HG02938 (cell line): ENCODE measurements at regions not wholly inside any gene's neighbourhood (a gene's known extent, or its start where the extent isn't known, plus 50 kb on each side); places are given as distances from the start of the nearest gene placed in this dataset.
A peak's percentile ranks its signal among the peaks of the same experiment; 100 is the strongest.

ENCODE experiments used
- ATAC-seq: cut with Tn5 transposase; IDR thresholded peaks from one replicate; pipeline ENCODE4 v1.9.1; 2021; ENCODE audit warnings: mild to moderate bottlenecking, moderate library complexity; ENCODE audit not compliant: unreplicated experiment

- ATAC-seq, result no peak
Measured at GRCh38 chr20:7463290-7463689, 477.0 kb downstream of the HAO1 start.

GRCh38 chr20:7470912-7471311 lies 469.3 kb downstream of the HAO1 start:
- no peak for ATAC-seq

DNA sequence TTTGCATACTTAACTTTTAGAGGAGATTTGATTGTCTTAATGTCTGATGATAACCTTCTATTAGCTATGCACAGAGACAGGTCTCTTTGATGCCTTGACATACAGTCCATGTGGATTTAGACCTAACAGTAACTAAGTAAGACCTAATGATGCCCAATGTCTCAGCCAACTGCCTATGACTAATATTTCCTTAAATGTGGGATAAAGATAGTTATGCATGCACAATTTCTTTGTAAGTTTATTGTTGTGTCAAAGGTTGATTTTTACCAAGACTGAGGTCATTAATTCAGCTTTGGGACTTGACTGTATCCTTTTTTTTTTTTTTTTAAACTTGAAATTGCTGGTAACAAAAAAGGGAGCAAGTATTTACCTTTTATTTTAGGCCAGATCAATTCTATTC lies 450.0 kb downstream of the HAO1 start:
- no peak for ATAC-seq

DNA sequence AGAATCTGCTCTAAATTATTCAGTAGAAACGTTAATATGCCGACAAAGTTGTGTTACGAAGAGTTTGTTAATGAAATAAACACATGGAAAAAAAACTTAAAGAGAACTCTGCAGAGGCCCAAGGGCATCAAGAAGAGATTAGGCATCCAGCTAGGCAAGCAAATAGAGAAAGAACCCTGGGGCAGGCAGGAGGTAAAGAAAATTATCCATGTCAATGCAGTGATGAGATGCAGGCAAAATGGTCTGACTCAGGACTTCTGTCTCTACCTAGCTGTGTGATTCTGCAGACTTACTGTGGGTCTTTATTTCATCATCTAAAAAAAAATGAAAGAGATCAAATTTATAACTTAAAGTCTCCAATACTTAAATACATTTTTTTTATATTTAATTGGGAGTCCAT lies 448.0 kb downstream of the HAO1 start:
- no peak for ATAC-seq

GRCh38 chr20:7493311-7493710 lies 446.9 kb downstream of the HAO1 start:
- ATAC-seq, result no peak

- no peak for ATAC-seq
Measured at GRCh38 chr20:7496394-7496991, 443.8 kb downstream of the HAO1 start.

DNA sequence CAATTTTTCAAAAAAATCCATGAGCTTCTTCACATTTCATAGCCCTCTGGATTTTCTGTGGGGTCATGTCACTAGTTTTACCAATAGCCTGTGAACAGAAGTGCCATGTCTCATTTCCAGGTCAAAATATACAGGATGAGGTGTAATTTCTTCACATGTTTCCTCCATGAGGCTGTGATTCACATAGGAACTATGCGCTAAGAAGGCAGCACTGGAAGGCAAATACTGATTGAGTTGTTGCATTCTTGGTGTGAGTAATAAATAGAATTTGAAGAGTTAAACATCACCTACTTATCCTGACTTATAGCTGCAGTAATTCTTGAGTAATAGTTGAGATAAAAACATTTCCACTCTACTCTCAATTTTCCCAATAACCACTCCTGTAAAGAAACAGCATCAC lies 442.3 kb downstream of the HAO1 start:
- no peak for ATAC-seq

DNA sequence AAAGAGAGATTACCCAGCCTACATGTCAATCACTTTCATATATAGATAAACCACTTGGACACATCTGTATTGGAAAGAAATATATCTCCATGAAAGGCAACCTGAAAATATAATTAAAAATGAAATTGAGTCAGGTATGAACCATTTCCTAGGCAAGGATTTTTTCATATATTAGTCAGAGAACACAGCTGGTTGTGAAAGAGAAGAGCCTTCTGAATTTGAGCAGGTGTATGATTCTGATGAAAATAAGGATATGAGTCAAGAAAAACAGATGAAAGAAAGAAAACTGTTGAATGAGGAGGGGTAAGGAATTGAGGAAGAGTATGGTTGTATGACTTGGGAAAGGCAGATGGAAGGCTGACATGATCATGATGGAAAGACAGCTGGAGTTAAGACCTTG lies 441.1 kb downstream of the HAO1 start:
- ATAC-seq, result no peak

GRCh38 chr20:7500231-7500663 lies 440.0 kb downstream of the HAO1 start:
- ATAC-seq, result no peak

GRCh38 chr20:7503501-7503900 lies 436.8 kb downstream of the HAO1 start:
- no peak for ATAC-seq

GRCh38 chr20:7505152-7505834 lies 435.0 kb downstream of the HAO1 start:
- ATAC-seq, result peak; percentile 64

DNA sequence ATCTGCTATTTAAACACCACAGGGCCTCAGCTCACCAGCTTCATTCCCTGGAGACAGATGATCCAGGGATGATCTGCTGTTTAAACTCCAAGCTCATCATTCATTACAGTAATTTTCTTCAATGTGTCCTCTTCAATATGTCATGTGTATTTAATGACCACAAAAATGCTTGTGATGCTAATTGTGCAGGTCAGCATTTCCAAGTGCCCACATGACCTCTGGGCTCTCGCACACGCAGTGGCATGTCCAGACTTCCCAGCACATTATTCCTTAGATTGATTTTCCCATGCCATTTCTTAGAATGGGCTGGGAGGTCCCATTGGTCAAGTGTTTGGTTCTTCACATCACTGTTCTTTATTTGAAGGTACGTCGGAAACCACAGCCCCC lies 434.4 kb downstream of the HAO1 start:
- no peak for ATAC-seq

- no peak for ATAC-seq
Measured at GRCh38 chr20:7516621-7517111, 423.6 kb downstream of the HAO1 start.

DNA sequence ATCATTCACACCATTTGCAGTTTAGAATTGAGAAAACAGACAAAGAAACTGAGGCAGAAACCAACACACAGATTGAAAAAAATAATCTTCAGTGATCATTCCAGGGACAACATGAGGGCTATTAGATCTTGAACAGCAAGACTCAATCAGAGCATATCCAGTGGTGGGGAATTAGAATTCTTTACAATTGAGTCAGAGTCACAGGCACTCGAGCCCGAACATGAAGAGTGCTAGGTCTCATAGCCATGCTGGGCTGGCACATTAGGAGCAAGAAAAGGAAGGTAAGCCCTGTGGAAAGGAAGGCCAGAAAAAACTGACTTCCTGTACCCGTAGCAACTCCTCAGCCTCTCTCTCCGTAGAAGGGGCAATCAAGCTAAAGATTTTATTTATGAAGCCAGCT lies 419.9 kb downstream of the HAO1 start:
- ATAC-seq, result no peak

- no peak for ATAC-seq
Measured at GRCh38 chr20:7523288-7523687, 417.0 kb downstream of the HAO1 start.

GRCh38 chr20:7540018-7540417 lies 400.2 kb downstream of the HAO1 start:
- ATAC-seq, result no peak

DNA sequence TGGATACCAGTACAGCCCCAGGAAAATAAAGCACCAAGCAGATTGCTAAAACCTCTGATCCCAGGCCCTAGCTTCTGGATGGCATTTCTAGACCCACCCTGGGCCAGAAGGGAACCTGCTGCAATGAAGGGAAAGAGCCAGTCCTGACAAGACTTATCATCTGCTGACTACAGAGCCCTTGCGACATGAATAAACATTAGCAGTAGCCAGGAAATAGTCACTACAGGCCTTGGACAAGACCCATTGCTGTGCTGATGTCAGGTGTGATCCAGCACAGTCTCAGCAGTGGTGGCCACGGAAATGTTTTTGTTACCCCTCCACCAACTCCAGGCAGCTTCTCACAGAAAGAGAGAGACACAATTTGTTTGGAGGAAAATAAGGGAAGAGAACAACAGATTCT lies 399.3 kb downstream of the HAO1 start:
- ATAC-seq, result no peak

DNA sequence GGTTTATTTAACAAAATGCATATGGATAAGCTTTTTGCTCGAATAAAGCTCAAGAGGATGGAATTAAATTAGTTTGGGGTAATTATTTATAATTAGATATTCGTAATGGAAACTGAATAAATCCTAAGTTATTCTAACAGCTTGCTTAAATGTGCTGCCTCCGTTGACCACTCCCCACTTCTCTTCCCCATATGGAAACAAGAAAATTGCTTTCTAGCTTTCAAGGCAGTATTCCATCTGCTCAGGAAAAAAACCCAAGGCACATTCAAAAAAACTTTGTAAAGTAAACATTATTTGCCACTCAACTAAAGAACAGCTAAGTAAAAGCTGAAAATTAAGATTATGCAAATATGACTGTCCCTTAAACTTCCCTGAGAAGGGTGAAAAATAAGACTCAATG lies 369.2 kb downstream of the HAO1 start:
- ATAC-seq, result no peak

DNA sequence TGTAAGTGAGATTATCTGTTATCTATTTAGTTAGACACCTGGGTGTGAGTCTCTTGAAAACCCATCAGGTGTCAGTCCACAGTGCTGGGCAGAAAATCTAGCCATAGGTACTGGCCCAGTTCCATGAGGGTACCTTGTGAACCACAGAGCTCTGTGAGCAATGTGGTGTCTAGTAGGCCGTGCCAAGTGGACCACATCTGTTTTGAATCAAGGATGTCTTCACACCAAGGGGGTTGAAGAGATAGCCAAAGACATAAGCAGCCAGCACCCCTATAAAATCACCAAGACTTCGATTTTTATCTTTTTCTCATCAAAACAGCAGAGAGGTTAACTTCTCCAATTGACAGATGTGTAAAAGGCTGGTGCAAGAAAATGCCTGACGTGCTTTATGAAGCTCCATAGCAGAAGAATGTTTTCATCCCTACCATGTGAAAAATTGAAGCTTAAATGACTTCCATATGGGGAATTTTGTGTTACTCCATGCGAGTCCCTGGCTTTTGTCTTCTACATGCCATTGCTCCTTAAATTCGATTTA lies 368.7 kb downstream of the HAO1 start:
- no peak for ATAC-seq

- no peak for ATAC-seq
Measured at GRCh38 chr20:7579888-7580287, 360.4 kb downstream of the HAO1 start.

DNA sequence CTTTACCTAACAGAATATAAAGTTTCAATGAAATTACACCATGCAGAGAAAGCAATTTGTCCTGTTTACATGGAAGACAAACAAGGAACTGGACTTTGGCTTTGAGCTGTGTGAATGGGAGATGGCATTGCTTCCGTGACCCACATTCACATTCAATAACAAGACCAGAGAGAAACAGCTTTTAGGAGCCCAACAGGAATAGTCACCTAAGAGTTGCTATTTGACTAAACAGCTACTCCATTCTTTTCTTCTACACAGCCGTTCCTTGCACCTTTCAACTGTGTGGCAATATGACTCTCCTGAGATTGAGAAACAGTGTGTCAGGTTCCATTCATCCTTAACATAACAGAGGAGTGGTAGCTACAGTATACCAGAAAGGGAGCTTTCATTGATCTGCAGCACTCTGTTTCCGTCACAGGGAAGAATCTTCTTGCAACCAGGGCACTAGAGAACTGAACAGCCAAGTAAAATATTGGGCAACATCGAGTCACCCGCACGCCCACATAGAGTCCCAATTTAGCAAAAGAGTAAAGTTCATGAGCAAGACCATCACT lies 355.1 kb downstream of the HAO1 start:
- ATAC-seq, result no peak

DNA sequence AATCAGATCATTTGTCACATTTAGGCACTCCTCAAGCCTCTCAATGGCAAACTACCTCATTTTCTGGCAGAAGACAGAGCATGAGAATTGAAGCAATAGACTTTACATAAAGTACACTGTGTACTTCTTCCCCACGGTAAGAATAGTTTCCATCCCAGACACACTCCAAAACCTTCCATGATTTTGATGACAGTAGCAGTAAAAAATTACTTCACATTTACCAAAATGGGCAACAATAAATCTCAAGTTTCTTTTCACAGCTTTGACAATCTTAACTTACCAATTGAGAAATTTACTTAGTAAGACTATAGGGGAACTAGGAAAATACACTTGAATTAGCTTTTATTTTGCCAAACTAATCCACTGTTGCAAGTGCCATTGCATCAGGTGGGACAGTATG lies 353.8 kb downstream of the HAO1 start:
- ATAC-seq, result no peak
